ENCODE measurements at regions not wholly inside any gene's neighbourhood (a gene's known extent, or its start where the extent isn't known, plus 50 kb on each side); places are given as distances from the start of the nearest gene placed in this dataset.

DNA sequence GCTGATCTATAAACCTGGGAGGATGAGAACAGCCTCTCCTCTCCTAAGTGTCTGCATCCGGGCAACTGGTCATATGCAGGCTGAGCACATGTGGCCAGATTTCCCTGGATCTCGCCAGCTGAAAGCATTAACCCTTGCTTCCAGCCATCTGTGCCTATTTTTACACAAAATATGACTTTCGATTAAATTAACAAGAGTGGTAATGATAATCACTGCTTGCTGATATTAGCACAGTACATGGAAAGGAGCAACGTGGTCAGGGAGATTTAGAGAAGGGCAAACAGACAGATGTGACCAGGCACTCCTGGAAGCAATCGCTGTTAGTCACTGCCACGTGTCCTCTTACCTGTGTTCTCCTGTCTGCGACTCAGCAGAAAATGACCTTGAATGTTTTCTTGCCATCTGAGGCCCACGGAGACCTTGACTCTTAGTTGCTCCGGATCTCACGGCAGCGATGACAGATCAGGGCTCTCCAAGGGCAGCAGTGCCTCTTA is 59.5 kb upstream of the NPTX2 start:
- no peak for DNase-seq (ENCODE audit: low spot score)
- peaks cover 21% of the 10 kb centered on the region for H3K4me1 Mint-ChIP-seq (ENCODE audit: low read depth)

DNA sequence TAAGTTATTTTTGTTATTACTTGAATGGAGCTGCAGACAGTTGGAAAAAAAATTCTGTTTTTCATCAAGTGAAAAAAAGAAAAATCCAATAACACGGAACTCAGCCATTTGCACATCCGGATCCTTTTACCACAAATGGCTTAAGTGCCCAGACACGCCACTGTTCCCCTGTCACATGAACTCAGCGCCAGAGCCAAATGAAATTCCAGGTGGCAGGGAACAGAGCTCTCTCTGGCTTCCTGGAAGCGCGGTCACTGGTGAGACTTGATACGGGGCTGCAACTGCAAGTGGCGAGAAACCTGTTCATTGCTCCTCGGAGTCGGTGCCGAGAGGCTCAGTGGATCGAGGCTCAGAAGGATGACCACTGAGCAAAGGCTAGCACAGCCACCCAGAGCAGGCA is 60.8 kb upstream of the NPTX2 start:
- H3K9me3 Mint-ChIP-seq (ENCODE audit: low read depth): peaks cover 21% of the 10 kb centered on the region
- H3K4me1 Mint-ChIP-seq (ENCODE audit: low read depth): peaks cover 18% of the 10 kb centered on the region
- H3K4me3 Mint-ChIP-seq (ENCODE audit: unreplicated experiment): no peak overlapping the region
- DNase-seq (ENCODE audit: low spot score): no peak
- TF ChIP-seq, protein P1, sequence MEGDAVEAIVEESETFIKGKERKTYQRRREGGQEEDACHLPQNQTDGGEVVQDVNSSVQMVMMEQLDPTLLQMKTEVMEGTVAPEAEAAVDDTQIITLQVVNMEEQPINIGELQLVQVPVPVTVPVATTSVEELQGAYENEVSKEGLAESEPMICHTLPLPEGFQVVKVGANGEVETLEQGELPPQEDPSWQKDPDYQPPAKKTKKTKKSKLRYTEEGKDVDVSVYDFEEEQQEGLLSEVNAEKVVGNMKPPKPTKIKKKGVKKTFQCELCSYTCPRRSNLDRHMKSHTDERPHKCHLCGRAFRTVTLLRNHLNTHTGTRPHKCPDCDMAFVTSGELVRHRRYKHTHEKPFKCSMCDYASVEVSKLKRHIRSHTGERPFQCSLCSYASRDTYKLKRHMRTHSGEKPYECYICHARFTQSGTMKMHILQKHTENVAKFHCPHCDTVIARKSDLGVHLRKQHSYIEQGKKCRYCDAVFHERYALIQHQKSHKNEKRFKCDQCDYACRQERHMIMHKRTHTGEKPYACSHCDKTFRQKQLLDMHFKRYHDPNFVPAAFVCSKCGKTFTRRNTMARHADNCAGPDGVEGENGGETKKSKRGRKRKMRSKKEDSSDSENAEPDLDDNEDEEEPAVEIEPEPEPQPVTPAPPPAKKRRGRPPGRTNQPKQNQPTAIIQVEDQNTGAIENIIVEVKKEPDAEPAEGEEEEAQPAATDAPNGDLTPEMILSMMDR (IDR thresholded peaks at IDR 0.05): no peak
- no peaks in the 10 kb centered on the region for H3K27me3 Mint-ChIP-seq (ENCODE audit: low read depth)
- no peaks in the 10 kb centered on the region for H3K36me3 Mint-ChIP-seq (ENCODE audit: low read depth)
- no peak overlapping the region for H3K27ac Mint-ChIP-seq (ENCODE audit: unreplicated experiment)

More for the DNA sequence above, 59.5 kb upstream of the NPTX2 start:
- TF ChIP-seq, protein P1 (IDR thresholded peaks at IDR 0.05): no peak
- Mint-ChIP-seq H3K9me3 (ENCODE audit: low read depth) (peaks cover 9% of the 10 kb centered on the region), H3K27ac (ENCODE audit: unreplicated experiment) (no peak overlapping the region), H3K4me3 (ENCODE audit: unreplicated experiment) (no peak overlapping the region), H3K36me3 (ENCODE audit: low read depth) (no peaks in the 10 kb centered on the region), H3K27me3 (ENCODE audit: low read depth) (no peaks in the 10 kb centered on the region)

DNA sequence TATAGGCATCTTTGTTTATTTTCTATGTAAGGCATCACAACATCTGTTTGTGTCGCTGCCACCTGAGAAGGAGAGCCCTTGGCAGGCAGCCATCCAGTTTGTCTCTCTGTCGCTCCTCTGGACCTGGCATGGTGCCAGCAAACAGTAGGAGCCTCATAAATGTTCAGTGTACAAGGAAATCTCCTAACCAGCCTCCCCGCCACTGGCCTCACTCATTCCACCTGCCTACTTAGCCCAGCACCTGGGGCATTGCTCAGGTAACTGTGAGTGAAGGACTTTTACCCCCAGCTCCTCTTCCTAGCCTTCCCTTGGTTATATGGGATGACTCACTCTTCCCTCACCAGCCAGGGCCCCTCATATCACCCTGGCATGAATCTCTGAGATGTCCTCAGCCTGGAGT is 61.7 kb upstream of the NPTX2 start:
- Mint-ChIP-seq H3K36me3 (ENCODE audit: low read depth) (no peaks in the 10 kb centered on the region), H3K9me3 (ENCODE audit: low read depth) (peaks cover 20% of the 10 kb centered on the region), H3K27me3 (ENCODE audit: low read depth) (no peaks in the 10 kb centered on the region), H3K4me3 (ENCODE audit: unreplicated experiment) (no peak overlapping the region), H3K27ac (ENCODE audit: unreplicated experiment) (no peak overlapping the region), H3K4me1 (ENCODE audit: low read depth) (peaks cover 9% of the 10 kb centered on the region)
- TF ChIP-seq, protein P1 (IDR thresholded peaks at IDR 0.05): no peak
- no peak for DNase-seq (ENCODE audit: low spot score)

DNA sequence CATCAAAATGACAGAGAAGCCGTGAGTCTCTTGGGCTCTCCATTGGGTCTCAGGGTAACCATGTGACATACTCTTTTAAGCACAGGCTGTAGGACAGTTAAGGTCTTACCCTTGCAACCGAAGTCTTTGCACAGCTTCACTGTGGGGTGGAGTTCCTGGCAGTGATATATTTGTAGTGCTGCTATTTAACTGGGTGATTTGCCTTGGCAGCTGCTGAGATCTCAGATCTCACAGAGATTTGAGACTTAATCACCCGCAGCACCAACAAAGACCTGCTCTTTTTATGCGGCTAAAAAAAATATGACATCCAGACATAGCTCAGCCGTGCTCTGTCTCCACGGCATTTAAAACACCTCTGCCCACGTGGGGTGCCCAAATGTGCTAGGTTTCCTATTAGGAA is 63.4 kb upstream of the NPTX2 start:
- no peak for DNase-seq (ENCODE audit: low spot score)
- Mint-ChIP-seq H3K27ac (ENCODE audit: unreplicated experiment) (no peak overlapping the region), H3K4me3 (ENCODE audit: unreplicated experiment) (no peak overlapping the region), H3K36me3 (ENCODE audit: low read depth) (no peaks in the 10 kb centered on the region), H3K27me3 (ENCODE audit: low read depth) (no peaks in the 10 kb centered on the region), H3K9me3 (ENCODE audit: low read depth) (peaks cover 12% of the 10 kb centered on the region), H3K4me1 (ENCODE audit: low read depth) (no peaks in the 10 kb centered on the region)
- TF ChIP-seq, protein P1 (IDR thresholded peaks at IDR 0.05): no peak

DNA sequence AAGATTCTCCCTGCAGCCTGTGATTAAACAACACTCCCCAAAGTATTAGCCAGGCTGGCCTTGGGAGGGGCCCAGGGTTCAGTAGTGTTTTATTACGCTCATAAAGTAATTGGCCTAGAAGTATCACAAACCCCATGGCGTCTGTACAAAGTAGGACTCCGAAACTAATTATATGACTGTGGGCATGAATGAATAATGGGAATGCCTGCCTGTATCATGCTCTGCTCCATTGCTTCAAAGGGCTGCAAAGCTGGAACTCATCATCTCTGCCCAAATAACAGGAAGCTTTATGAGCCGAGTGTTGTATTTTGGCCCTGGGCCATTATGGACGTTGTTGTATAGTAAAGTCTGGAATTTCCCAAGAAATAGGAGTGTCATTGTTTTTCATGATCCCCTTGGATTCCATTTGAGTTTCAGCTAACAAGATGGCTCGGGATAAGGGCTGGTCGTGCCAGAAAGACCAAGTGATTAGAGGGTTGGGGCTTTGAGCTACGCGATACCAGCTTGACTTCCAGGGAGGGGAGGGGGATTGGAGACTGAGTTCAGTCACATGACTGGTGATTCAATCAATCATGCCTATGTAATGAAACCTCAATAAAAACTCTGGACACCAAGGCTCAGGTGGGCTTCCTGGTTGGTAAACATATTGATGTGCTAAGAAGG is 65.3 kb upstream of the NPTX2 start:
- Mint-ChIP-seq H3K9me3 (ENCODE audit: low read depth) (peaks cover 12% of the 10 kb centered on the region), H3K4me1 (ENCODE audit: low read depth) (no peaks in the 10 kb centered on the region), H3K36me3 (ENCODE audit: low read depth) (no peaks in the 10 kb centered on the region), H3K4me3 (ENCODE audit: unreplicated experiment) (no peak overlapping the region), H3K27ac (ENCODE audit: unreplicated experiment) (no peak overlapping the region), H3K27me3 (ENCODE audit: low read depth) (peaks cover 2% of the 10 kb centered on the region)
- no peak for DNase-seq (ENCODE audit: low spot score)
- TF ChIP-seq, protein P1 (IDR thresholded peaks at IDR 0.05): no peak
